HEK293 (cell line): ENCODE measurements at regions not wholly inside any gene's neighbourhood (a gene's known extent, or its start where the extent isn't known, plus 50 kb on each side); places are given as distances from the start of the nearest gene placed in this dataset.

ENCODE experiments used
- CTCF ChIA-PET: fragments of 350-600 bp; formaldehyde crosslinking; extraction: SDS; loops from one replicate; lab custom pipeline; 2021; ENCODE audit warnings: antibody characterized with exemption; lab: Yijun Ruan, JAX
- POLR2A ChIA-PET: fragments of 300-600 bp; formaldehyde crosslinking; extraction: SDS; loops from one replicate; lab custom pipeline; 2020; ENCODE audit warnings: antibody characterized with exemption, inconsistent platforms; lab: Yijun Ruan, JAX
- H3K27ac ChIP-seq: fragments of 200-500 bp; sonication (Bioruptor generic); 2 replicates; pipeline ENCODE4 v1.5.1; 2014; ENCODE audit warnings: low read depth, low read length, control low read depth, inconsistent platforms; ENCODE audit errors: extremely low read depth
- H3K36me3 ChIP-seq, 2 experiments: fragments of 200-500 bp in 1 of 2; sonication (Bioruptor generic) in 1 of 2; 1 replicate in 1 of 2; 2 replicates in 1 of 2; pipeline ENCODE4 v1.5.1; 2014 to 2017; ENCODE audit warnings: inconsistent platforms in 2 of 2, low read length in 2 of 2; ENCODE audit not compliant: control insufficient read depth in 2 of 2, insufficient read depth in 1 of 2
- H3K4me1 ChIP-seq: fragments of 200-500 bp; sonication (Bioruptor generic); 2 replicates; pipeline ENCODE4 v1.5.1; 2014; ENCODE audit warnings: mild to moderate bottlenecking, low read length, inconsistent platforms; ENCODE audit not compliant: control insufficient read depth, insufficient read depth
- H3K4me3 ChIP-seq: 2 replicates; pipeline ENCODE4 v1.5.1; 2011; ENCODE audit warnings: low read depth, mild to moderate bottlenecking, control low read depth, low read length, moderate library complexity
- H3K9me3 ChIP-seq: fragments of 200-500 bp; sonication (Bioruptor generic); 2 replicates; pipeline ENCODE4 v1.5.1; 2014; ENCODE audit warnings: low read depth, low read length, inconsistent platforms; ENCODE audit not compliant: control insufficient read depth, insufficient read depth
- GLIS1 ChIP-seq: fragments of 450-650 bp; formaldehyde crosslinking; IDR thresholded peaks from 2 replicates; pipeline ENCODE4 v1.5.1; 2016; ENCODE audit warnings: missing biosample characterization, missing genetic modification characterization
- RBAK ChIP-seq: fragments of 450-650 bp; formaldehyde crosslinking; IDR thresholded peaks from 2 replicates; pipeline ENCODE4 v1.5.1; 2016; ENCODE audit warnings: missing biosample characterization, missing genetic modification characterization
- SP3 ChIP-seq: fragments of 450-650 bp; formaldehyde crosslinking; IDR thresholded peaks from 2 replicates; pipeline ENCODE4 v1.5.1; 2016; ENCODE audit warnings: missing biosample characterization, missing genetic modification characterization
- TRIM28 ChIP-seq: IDR thresholded peaks from 2 replicates; pipeline ENCODE4 v1.6.1; 2011; ENCODE audit warnings: low read length, control low read depth, borderline replicate concordance
- ZBTB20 ChIP-seq: fragments of 450-650 bp; formaldehyde crosslinking; IDR thresholded peaks from 2 replicates; pipeline ENCODE4 v1.5.1; 2016; ENCODE audit warnings: missing biosample characterization, missing genetic modification characterization
- ZNF138 ChIP-seq: fragments of 450-650 bp; formaldehyde crosslinking; IDR thresholded peaks from 2 replicates; pipeline ENCODE4 v1.5.1; 2016; ENCODE audit warnings: missing biosample characterization, missing genetic modification characterization, borderline replicate concordance
- ZNF146 ChIP-seq: fragments of 450-650 bp; formaldehyde crosslinking; IDR thresholded peaks from 2 replicates; pipeline ENCODE4 v1.5.1; 2016; ENCODE audit warnings: missing biosample characterization, missing genetic modification characterization
- ZNF155 ChIP-seq: fragments of 450-650 bp; formaldehyde crosslinking; IDR thresholded peaks from 2 replicates; pipeline ENCODE4 v1.5.1; 2016; ENCODE audit warnings: missing biosample characterization, missing genetic modification characterization
- ZNF169 ChIP-seq: fragments of 450-650 bp; formaldehyde crosslinking; IDR thresholded peaks from 2 replicates; pipeline ENCODE4 v1.5.1; 2016; ENCODE audit warnings: missing biosample characterization, missing genetic modification characterization
- ZNF2 ChIP-seq: fragments of 450-650 bp; formaldehyde crosslinking; IDR thresholded peaks from 2 replicates; pipeline ENCODE4 v1.5.1; 2016; ENCODE audit warnings: missing biosample characterization, missing genetic modification characterization
- ZNF266 ChIP-seq: fragments of 450-650 bp; formaldehyde crosslinking; IDR thresholded peaks from 2 replicates; pipeline ENCODE4 v1.5.1; 2016; ENCODE audit warnings: missing biosample characterization, missing genetic modification characterization, low read depth
- ZNF335 ChIP-seq: fragments of 450-650 bp; formaldehyde crosslinking; conservative IDR thresholded peaks from 2 replicates; pipeline ENCODE4 v1.5.1; 2016; ENCODE audit warnings: missing biosample characterization, missing genetic modification characterization
- ZNF341 ChIP-seq: fragments of 450-650 bp; formaldehyde crosslinking; IDR thresholded peaks from 2 replicates; pipeline ENCODE4; 2016; ENCODE audit warnings: low read depth, missing biosample characterization, missing genetic modification characterization
- ZNF416 ChIP-seq: fragments of 450-650 bp; formaldehyde crosslinking; IDR thresholded peaks from 2 replicates; pipeline ENCODE4 v1.5.1; 2016; ENCODE audit warnings: missing biosample characterization, missing genetic modification characterization
- ZNF530 ChIP-seq: fragments of 450-650 bp; formaldehyde crosslinking; IDR thresholded peaks from 2 replicates; pipeline ENCODE4 v1.5.1; 2016; ENCODE audit warnings: low read depth, missing biosample characterization, missing genetic modification characterization
- ZNF549 ChIP-seq: fragments of 450-650 bp; IDR thresholded peaks from 2 replicates; pipeline ENCODE4 v1.5.1; 2018; ENCODE audit warnings: missing biosample characterization, missing genetic modification characterization, mild to moderate bottlenecking, inconsistent platforms, moderate library complexity
- ZNF585B ChIP-seq: fragments of 450-650 bp; formaldehyde crosslinking; IDR thresholded peaks from 2 replicates; pipeline ENCODE4 v1.5.1; 2016; ENCODE audit warnings: missing biosample characterization, missing genetic modification characterization
- ZNF629 ChIP-seq: fragments of 450-650 bp; formaldehyde crosslinking; IDR thresholded peaks from 2 replicates; pipeline ENCODE4 v1.5.1; 2017; ENCODE audit warnings: missing biosample characterization, missing genetic modification characterization
- ZNF701 ChIP-seq: fragments of 450-650 bp; formaldehyde crosslinking; IDR thresholded peaks from 2 replicates; pipeline ENCODE4 v1.5.1; 2016; ENCODE audit warnings: missing biosample characterization, missing genetic modification characterization
- ZNF707 ChIP-seq: fragments of 450-650 bp; formaldehyde crosslinking; IDR thresholded peaks from 2 replicates; pipeline ENCODE4 v1.5.1; 2016; ENCODE audit warnings: missing biosample characterization, missing genetic modification characterization
- TF ChIP-seq, protein P1 (sequence below): fragments of 450-650 bp; formaldehyde crosslinking; IDR thresholded peaks from 2 replicates; pipeline ENCODE4 v1.5.1; 2016; ENCODE audit warnings: missing biosample characterization, missing genetic modification characterization
- TF ChIP-seq, protein P2 (sequence below): fragments of 450-650 bp; formaldehyde crosslinking; IDR thresholded peaks from 2 replicates; pipeline ENCODE4 v1.5.1; 2017; ENCODE audit warnings: missing biosample characterization, mild to moderate bottlenecking, missing genetic modification characterization, moderate library complexity
- TF ChIP-seq, protein P3 (sequence below): fragments of 450-650 bp; formaldehyde crosslinking; IDR thresholded peaks from 2 replicates; pipeline ENCODE4 v1.5.1; 2016; ENCODE audit warnings: missing biosample characterization, missing genetic modification characterization
- TF ChIP-seq, protein P4 (sequence below): fragments of 450-650 bp; IDR thresholded peaks from 2 replicates; pipeline ENCODE4 v1.5.1; 2018; ENCODE audit warnings: missing biosample characterization, missing genetic modification characterization

DNA sequence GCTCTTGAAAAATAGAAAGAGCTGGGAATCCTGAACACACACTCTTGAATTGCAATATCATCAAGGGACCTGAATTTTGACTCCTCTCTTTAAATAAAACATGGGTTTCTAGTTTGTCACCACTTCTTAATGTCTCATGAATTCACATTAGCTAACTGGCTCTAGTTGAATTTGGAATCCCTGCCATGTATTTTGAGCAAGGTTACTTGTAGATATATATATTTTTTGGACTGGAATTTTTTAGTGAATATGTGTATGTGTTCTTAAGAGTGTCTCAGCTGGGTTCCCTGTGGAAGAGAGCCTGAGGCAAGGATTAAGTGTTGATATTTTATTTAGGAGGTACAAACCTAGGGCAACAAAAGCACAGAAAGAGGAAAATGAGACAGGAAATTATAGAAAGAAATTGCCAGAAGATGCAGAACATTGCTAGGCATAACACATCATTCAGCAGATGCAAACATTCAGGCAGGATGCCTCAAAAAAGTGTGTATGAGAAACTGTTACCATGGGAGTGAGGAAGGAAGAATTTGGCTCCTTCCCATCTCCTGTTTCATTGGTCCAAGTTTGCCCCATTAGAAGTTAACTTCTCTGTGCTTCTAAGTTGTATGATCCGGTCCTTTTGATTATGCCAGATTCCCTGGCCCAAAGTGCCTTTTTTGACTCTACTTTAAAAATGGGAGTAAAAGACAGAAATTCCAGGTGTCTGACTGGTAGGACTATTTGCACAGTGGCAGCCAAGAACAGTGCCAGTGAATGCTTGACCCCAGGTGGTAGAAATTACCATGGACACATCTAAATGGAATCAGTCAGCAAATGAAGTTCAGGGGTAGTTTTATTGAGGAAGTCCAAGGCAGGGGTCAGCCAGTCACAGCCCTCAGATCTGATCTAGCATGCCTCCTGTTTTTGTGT is 253.7 kb upstream of the TGFBR2 start (continued):
- TF ChIP-seq, protein P1, sequence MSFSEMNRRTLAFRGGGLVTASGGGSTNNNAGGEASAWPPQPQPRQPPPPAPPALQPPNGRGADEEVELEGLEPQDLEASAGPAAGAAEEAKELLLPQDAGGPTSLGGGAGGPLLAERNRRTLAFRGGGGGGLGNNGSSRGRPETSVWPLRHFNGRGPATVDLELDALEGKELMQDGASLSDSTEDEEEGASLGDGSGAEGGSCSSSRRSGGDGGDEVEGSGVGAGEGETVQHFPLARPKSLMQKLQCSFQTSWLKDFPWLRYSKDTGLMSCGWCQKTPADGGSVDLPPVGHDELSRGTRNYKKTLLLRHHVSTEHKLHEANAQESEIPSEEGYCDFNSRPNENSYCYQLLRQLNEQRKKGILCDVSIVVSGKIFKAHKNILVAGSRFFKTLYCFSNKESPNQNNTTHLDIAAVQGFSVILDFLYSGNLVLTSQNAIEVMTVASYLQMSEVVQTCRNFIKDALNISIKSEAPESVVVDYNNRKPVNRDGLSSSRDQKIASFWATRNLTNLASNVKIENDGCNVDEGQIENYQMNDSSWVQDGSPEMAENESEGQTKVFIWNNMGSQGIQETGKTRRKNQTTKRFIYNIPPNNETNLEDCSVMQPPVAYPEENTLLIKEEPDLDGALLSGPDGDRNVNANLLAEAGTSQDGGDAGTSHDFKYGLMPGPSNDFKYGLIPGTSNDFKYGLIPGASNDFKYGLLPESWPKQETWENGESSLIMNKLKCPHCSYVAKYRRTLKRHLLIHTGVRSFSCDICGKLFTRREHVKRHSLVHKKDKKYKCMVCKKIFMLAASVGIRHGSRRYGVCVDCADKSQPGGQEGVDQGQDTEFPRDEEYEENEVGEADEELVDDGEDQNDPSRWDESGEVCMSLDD (tag by site-specific recombination): no peak

DNA sequence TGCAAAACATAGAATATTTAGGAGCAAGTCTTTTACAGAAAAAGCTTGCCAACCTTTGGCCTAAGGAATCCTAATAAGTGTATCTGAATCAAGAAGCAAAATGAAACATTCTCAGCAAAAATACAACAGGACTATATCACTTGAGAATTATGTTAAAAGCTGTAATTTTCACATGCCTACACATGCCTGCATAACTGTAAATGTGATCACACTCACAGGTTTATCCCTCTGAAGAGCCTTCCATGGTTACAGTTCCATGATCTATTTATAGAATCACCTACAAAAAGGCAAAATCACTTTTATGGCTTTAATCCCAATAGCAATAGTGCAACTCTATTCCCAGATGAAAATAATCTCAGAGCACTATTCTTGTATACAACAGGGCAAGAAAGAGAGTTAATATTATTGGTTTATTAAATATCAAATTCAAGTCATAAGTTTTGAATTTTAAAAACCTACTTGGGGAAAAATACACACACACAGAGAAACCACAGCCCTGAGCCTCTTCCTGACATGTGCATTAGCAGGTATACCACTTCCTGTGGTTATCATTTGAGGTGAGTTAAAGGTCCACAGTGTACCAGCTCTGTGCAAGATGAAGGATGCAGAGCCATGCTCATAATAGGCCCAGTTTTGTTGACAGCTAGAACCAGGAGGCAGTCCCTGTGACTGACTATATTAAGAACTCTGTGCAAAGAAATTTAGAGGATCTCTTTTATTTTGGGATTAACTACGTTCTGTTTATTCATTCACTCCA is 252.5 kb upstream of the TGFBR2 start:
- no peak for TF ChIP-seq ZNF416 (tag by site-specific recombination)
- TF ChIP-seq ZNF530 (tag by site-specific recombination): no peak
- TF ChIP-seq ZNF266 (tag by site-specific recombination): no peak
- TF ChIP-seq, protein P2, sequence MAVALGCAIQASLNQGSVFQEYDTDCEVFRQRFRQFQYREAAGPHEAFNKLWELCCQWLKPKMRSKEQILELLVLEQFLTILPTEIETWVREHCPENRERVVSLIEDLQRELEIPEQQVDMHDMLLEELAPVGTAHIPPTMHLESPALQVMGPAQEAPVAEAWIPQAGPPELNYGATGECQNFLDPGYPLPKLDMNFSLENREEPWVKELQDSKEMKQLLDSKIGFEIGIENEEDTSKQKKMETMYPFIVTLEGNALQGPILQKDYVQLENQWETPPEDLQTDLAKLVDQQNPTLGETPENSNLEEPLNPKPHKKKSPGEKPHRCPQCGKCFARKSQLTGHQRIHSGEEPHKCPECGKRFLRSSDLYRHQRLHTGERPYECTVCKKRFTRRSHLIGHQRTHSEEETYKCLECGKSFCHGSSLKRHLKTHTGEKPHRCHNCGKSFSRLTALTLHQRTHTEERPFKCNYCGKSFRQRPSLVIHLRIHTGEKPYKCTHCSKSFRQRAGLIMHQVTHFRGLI: no peak
- no peak for TF ChIP-seq ZNF146 (tag by site-specific recombination)
- no peak for TF ChIP-seq ZNF585B
- TF ChIP-seq ZNF138 (tag by site-specific recombination): no peak
- no peak for TF ChIP-seq ZNF549
- no peak for TF ChIP-seq ZNF707
- TF ChIP-seq ZNF341 (tag by site-specific recombination): no peak
- no peak for TF ChIP-seq GLIS1 (tag by site-specific recombination)
- no peak for TF ChIP-seq ZBTB20 (tag by site-specific recombination)
- no peak for TF ChIP-seq TRIM28
- TF ChIP-seq RBAK (tag by site-specific recombination): no peak
- no peak for TF ChIP-seq ZNF701 (tag by site-specific recombination)
- no peak for TF ChIP-seq ZNF2 (tag by site-specific recombination)
- no peak for TF ChIP-seq ZNF629
- no peak for TF ChIP-seq SP3 (tag by site-specific recombination)
- no peaks in the 10 kb centered on the region for H3K36me3 ChIP-seq
- ChIA-PET CTCF (no interaction called here), POLR2A (no interaction called here)
- no peaks in the 10 kb centered on the region for H3K9me3 ChIP-seq
- H3K4me1 ChIP-seq: no peaks in the 10 kb centered on the region
- no peak overlapping the region; the same call in 1 of the 2 replicates for H3K27ac ChIP-seq
- no peak overlapping the region for H3K4me3 ChIP-seq

DNA sequence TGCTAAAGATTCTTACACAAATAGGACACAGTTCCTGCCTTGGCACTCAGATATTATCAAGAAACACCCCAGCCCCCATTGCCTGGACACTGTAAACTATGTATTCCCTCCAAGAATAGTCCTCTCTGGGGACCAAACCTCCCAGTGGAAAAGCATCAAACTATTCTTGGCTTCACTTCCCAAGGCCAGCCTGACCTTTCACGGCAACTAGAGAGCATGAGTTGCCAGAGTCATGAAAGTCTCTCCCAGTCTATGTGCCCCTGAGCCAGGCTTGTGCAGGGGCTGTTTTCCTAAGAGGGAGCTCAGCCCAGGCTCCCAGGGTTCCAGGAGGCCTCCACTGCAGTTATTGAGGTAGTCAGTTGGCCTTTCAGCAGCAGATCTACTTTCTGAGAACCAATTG is 251.9 kb upstream of the TGFBR2 start:
- peak overlapping the region; percentile 26; the same call in 1 of the 2 replicates for H3K27ac ChIP-seq
- no peaks in the 10 kb centered on the region for H3K36me3 ChIP-seq
- POLR2A ChIA-PET: no interaction called here
- no peak overlapping the region for H3K4me3 ChIP-seq
- CTCF ChIA-PET: no interaction called here
- H3K4me1 ChIP-seq: no peaks in the 10 kb centered on the region
- H3K9me3 ChIP-seq: no peaks in the 10 kb centered on the region
- TF ChIP-seq, protein P3, sequence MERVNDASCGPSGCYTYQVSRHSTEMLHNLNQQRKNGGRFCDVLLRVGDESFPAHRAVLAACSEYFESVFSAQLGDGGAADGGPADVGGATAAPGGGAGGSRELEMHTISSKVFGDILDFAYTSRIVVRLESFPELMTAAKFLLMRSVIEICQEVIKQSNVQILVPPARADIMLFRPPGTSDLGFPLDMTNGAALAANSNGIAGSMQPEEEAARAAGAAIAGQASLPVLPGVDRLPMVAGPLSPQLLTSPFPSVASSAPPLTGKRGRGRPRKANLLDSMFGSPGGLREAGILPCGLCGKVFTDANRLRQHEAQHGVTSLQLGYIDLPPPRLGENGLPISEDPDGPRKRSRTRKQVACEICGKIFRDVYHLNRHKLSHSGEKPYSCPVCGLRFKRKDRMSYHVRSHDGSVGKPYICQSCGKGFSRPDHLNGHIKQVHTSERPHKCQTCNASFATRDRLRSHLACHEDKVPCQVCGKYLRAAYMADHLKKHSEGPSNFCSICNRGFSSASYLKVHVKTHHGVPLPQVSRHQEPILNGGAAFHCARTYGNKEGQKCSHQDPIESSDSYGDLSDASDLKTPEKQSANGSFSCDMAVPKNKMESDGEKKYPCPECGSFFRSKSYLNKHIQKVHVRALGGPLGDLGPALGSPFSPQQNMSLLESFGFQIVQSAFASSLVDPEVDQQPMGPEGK (tag by site-specific recombination): no peak
- TF ChIP-seq, protein P4, sequence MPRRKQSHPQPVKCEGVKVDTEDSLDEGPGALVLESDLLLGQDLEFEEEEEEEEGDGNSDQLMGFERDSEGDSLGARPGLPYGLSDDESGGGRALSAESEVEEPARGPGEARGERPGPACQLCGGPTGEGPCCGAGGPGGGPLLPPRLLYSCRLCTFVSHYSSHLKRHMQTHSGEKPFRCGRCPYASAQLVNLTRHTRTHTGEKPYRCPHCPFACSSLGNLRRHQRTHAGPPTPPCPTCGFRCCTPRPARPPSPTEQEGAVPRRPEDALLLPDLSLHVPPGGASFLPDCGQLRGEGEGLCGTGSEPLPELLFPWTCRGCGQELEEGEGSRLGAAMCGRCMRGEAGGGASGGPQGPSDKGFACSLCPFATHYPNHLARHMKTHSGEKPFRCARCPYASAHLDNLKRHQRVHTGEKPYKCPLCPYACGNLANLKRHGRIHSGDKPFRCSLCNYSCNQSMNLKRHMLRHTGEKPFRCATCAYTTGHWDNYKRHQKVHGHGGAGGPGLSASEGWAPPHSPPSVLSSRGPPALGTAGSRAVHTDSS (tag by site-specific recombination): no peak
- no peak for TF ChIP-seq ZNF335 (tag by site-specific recombination)
- TF ChIP-seq ZNF169 (tag by site-specific recombination): no peak
- TF ChIP-seq ZNF155 (tag by site-specific recombination): no peak
